Fibroblast of peridontal ligament (primary cell): ENCODE measurements at regions not wholly inside any gene's neighbourhood (a gene's known extent, or its start where the extent isn't known, plus 50 kb on each side); places are given as distances from the start of the nearest gene placed in this dataset.

Source experiments
- DNase-seq: peaks from one replicate; pipeline ENCODE4 v3.0.0-alpha.2; 2010; ENCODE audit errors: extremely low read depth

GRCh38 chr12:24557738-24558137, 391.2 kb downstream of the BCAT1 start:
- DNase-seq, result no peak

DNA sequence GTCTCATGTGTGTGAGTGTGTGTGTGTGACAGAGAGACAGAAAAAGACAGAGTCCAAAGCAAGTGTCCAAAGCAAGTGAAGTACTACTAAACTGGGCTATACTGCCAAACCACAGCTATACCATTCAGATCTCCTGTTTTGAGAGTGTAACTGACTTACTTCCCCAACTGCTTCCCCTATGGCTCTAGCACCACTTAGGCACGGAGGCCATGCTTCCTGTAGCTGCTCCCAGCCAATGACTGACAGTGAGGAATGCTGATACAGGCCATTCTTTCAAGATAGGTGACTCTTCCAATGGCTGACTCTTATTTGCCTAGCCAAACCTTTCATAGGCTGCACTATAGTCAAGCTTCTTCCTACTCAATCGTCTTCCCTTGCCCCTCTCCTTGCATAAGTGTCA, 393.2 kb downstream of the BCAT1 start:
- no peak for DNase-seq

GRCh38 chr12:24554612-24555295, 394.1 kb downstream of the BCAT1 start:
- no peak for DNase-seq

DNA sequence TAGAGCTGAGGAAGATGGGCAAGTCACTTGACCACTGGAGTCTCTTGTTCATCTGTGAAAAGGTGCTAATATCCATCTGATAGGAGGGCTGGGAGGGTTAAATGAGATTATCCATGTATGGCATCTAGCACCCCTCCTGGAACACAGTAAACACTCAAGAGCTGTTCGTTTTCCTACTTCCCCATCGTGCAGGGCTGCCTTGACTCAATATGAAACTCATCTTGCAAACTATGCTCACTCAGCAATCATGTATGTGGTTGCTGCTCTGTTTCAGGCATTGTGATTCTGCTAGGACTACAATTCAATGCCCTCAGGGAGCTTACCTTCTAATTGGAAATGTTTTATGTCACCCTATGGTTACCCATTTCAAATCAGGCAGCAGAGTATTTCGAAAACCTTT, 395.6 kb downstream of the BCAT1 start:
- no peak for DNase-seq

GRCh38 chr12:24551163-24551786, 397.6 kb downstream of the BCAT1 start:
- DNase-seq, result no peak

GRCh38 chr12:24550609-24551008, 398.3 kb downstream of the BCAT1 start:
- DNase-seq, result peak; percentile 27

DNA sequence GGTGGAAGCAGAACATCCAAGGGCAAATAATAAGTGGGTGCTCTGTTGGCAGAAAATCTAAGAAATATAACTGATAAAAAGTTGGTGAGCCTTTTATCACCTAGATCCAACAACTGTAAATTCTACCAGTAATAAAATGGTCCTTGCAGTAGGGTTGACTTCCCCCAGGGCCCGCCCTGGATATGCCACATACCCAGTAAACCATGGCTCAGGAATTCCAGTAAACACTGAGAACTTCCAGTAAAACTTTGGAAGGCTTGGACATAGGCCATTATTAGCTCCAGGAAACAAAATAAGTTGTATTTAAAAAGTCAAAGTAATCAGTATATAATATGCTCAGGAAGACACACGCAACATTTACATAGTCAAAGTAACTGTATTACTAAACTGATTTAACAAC, 402.2 kb downstream of the BCAT1 start:
- no peak for DNase-seq

DNA sequence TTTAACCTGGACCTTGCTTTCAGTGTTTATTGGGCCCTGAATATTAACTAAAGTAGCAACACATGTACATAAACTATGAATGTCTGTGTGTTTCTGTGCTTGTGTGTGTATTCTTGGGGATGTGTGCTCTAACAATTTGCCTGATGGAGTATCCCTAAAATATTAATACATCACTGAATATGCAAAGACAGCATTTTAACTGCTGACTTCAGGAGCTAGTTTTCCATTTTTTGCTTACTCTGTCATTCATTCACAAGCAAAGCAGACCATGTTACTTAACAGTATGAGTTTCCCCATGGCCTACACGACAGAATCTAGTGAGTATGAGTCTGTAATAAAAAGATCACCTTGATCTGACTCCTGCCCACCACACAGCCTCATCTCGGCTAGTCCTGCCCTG, 402.8 kb downstream of the BCAT1 start:
- no peak for DNase-seq

DNA sequence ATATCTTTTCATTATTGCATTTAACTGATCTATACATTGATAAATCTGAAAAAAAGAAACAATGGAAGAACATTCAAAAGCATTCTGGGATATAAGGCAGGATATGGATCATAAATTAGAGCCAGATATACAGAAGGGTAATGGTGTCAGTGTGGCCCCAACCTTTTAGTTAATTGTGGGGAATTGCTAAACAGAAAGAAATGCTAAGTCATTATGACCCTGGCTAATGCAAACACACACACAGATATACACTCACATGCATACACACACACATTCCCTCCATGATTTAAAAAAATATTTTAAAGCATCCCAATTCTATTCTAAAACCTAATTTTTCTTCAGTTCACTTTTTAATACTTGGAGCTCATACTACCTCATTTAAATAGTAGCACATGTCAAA, 404.5 kb downstream of the BCAT1 start:
- DNase-seq, result no peak

GRCh38 chr12:24541193-24541871, 407.6 kb downstream of the BCAT1 start:
- no peak for DNase-seq

- DNase-seq, result no peak
Observed at GRCh38 chr12:24539646-24540045, 409.3 kb downstream of the BCAT1 start.

- no peak for DNase-seq
Observed at GRCh38 chr12:24537083-24537860, 411.6 kb downstream of the BCAT1 start.

GRCh38 chr12:24535334-24536069, 413.4 kb downstream of the BCAT1 start:
- no peak for DNase-seq

GRCh38 chr12:24534622-24535021, 414.3 kb downstream of the BCAT1 start:
- DNase-seq, result no peak

DNA sequence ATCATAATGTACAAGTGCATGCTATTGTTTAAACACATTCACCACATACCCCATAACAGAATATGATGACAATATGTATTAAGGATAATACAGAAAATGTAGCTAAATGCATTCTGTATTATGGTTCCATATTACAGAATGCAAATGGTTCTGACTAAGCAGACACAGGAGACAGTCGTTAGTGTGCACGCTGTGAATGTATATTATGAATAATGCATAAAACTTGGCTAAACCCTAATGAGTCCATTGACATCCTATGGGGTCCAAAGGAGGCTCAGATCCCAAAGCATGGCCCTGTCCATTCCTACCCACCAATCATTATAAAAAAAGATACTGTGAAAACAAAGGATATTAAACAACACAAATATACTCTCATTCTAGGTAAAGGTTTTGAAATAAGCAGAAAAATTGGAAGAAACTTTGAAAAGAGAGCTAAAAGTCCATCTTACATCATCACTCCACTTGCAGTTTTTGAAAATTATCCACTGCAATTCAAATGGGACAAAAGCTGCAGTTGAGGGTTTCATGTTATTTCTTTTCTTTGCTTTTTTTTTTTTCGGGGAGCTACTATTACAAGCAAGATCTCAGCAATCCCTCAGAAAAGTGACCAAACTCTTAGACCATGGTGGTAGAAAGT, 415.1 kb downstream of the BCAT1 start:
- no peak for DNase-seq

- DNase-seq, result no peak
Observed at GRCh38 chr12:24530689-24531088, 418.2 kb downstream of the BCAT1 start.

DNA sequence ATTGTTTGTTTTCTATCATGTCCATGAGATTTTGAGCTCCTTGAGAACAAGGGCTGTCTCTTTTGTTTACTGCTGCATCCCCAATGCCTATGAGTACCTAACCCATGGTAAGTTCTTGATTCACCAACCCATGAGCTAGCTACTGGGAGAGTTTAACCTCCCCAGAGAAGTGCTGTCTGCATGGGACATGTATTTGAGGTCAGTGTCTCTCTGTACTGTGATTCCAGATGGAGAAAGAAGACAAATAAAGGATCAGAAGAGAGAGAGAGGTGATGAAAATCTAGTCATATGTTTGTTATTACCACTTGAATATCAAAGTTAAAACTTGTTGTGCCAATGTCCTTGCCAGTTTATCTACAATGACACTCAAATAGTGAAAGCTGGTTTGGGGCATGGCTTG, 421.8 kb downstream of the BCAT1 start:
- DNase-seq, result no peak

DNA sequence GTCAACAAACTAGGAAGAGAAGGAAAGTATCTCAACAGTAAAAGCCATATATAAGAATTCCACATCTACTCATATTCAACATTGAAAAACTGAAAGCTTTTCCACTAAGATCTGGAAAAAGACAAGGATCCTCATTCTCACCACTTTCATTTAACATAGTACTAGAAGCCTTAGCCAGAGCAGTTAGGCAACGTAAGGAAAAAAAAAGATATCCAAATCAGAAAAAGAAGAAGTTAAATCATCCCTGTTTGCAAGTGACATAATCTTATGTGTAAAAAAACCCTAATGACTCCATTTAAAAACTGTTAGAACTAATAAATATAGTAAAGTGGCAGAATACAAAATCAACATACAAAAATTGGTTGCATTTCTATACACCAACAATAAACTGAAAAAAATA, 426.2 kb downstream of the BCAT1 start:
- no peak for DNase-seq

DNA sequence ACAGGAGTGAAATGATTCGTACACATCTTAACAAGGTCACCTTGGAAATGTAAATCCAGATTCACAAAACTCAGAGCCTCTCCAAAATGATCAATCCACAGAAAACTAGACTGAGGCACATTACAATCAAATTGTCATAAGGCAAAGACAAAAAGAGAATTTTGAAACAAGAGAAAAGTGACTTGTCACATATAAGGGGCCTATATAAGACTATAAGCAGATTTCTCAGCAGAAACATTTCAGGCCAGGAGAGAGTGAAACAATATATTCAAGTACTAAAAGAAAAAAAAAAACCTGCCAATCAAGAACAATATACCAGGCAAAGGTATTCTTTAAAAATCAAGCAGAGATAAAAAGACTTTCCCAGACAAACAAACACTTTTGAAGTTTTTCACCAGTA, 429.1 kb downstream of the BCAT1 start:
- no peak for DNase-seq

- DNase-seq, result no peak
Observed at GRCh38 chr12:24517000-24517399, 431.9 kb downstream of the BCAT1 start.

DNA sequence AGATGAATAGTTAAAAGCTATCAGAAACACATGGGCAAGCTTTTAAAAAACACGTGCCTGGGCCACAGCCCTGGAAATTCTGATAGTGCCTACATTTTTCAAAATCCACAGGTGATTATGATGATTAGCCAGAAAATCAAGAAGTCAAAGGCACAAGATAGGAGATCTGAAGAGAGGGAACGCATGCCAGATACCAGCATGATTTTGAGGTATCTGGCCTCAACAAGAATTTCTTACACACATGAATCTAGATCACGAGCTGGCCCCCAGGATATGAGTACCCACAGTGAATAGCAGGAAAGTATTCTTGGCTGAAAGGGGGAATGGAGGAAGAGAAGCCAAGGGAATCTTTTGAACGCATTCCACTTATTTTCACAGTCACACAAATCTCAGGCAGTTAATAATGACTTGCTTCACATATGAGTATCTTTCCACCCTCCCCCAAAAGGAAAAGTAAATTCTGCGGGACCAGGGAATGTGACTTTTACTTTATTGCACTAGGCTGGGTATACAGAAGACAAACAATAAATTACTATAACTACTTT, 438.2 kb downstream of the BCAT1 start:
- no peak for DNase-seq
